Right lobe of liver (tissue), 6 donors: ENCODE measurements at regions not wholly inside any gene's neighbourhood (a gene's known extent, or its start where the extent isn't known, plus 50 kb on each side); places are given as distances from the start of the nearest gene placed in this dataset.

Experiments used
- ATAC-seq, 4 donors: fragments of 200-7000 bp; cut with Tn5 transposase; one replicate each; pipeline ENCODE4 v1.9.1; 2020; ENCODE audit warnings: mild to moderate bottlenecking in 4 of 4, moderate library complexity in 4 of 4
- DNase-seq, 3 donors: peaks; one replicate each; pipeline ENCODE4 v3.0.0-alpha.2; 2020
- H3K27ac ChIP-seq, 3 donors: fragments of 200-600 bp; one replicate each; pipeline ENCODE4 v1.8.0; 2022
- H3K27me3 ChIP-seq, 2 donors: fragments of 200-600 bp; one replicate each; pipeline ENCODE4 v1.8.0; 2022
- H3K36me3 ChIP-seq, 4 donors: fragments of 200-600 bp; sonication (generic) in 1 of 4; one replicate each; pipeline versions ENCODE4 v1.5.1 to v1.8.0; 2017 to 2022; ENCODE audit warnings: control low read depth in 1 of 4
- H3K4me1 ChIP-seq, 4 donors: fragments of 200-600 bp; sonication (generic) in 1 of 4; one replicate each; pipeline versions ENCODE4 v1.5.1 to v1.8.0; 2017 to 2022; ENCODE audit warnings: control low read depth in 1 of 4
- H3K4me3 ChIP-seq, 3 donors: fragments of 200-600 bp; one replicate each; pipeline ENCODE4 v1.8.0; 2022
- H3K9me3 ChIP-seq, 4 donors: fragments of 200-600 bp; sonication (generic) in 1 of 4; one replicate each; pipeline versions ENCODE4 v1.5.1 to v1.8.0; 2017 to 2022; ENCODE audit warnings: control low read depth in 1 of 4
- POLR2A ChIP-seq: fragments of 450-650 bp; IDR thresholded peaks from one replicate; pipeline ENCODE4 v1.6.1; 2017; ENCODE audit warnings: antibody characterized with exemption, mild to moderate bottlenecking
- WGBS: methylation state at CpG from one replicate; pipeline ENCODE4 v1.1.6; 2018; ENCODE audit warnings: low coverage, low lambda C conversion rate; ENCODE audit not compliant: insufficient coverage; ENCODE audit errors: missing lambda C conversion rate; 5-methylcytosine and 5-hydroxymethylcytosine counted together
- intact Hi-C, 2 donors: fragments of 100-400 bp; cut with DNase I; formaldehyde crosslinking; loops; one replicate each; pipeline versions ENCODE4 v1.11.2 to v1.14.1; 2022
- TF ChIP-seq, protein P1 (sequence below), 4 donors: fragments of 200-600 bp in 3 of 4; fragments of 450-650 bp in 1 of 4; IDR thresholded peaks; one replicate each; pipeline versions ENCODE4 v1.5.1 to v1.8.0; 2016 to 2022; ENCODE audit warnings: antibody characterized with exemption in 4 of 4, mild to moderate bottlenecking in 2 of 4
- donor health status: DM: no; HTN: yes; CAD: no.
- donor health status: DM: no; HTN: no; CAD: no.
- donor health status: DM: no; HTN: no; CAD: no.
- donor health status: DM: no; HTN: yes; CAD: no.
- donor health status: DM: no; HTN: yes; CAD: no.

DNA sequence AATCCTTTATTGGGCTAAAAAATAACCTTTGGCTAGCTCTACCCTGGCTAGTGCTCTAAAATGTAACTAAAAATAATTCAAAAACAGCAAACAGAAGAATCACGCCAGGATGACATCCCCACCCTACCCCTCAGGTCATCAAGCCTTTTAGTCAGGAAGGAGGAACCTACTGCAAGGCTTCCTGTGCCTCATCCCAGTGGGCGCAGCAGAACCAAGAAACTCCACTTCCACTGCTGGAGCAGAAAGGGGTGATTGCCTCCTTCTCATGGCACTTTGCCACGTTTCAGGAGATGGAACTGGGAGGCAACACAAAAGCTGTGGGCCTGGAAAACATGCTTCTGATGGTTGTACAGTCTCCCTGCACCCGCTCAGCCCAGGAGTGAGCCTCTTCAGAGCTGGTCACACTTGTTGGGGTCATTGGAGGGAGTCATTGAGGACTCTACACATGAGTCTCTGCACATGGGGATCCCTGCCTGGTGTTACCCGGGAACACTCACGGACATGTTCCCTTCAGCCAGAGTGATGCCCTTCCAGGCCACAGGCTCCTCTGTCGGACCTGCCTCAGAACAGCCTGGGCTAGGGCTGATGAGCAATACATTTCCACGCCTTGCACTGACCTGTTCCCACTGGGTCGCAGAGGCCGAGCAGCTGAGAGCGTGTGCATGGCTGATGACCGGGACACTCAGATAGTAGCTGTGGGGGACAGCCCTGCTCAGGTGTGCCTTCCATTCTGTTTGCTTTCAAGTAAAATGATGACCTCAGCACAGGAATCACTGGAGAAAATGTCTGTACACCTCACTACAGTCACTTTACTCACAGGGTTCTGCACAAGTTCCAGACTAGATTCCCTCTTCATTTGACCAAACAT lies 355.3 kb downstream of the FGFR2 start:
- intact Hi-C loops, result no loop called here
- no peak overlapping the region for H3K27ac ChIP-seq
- no peak for TF ChIP-seq POLR2A
- TF ChIP-seq, protein P1, sequence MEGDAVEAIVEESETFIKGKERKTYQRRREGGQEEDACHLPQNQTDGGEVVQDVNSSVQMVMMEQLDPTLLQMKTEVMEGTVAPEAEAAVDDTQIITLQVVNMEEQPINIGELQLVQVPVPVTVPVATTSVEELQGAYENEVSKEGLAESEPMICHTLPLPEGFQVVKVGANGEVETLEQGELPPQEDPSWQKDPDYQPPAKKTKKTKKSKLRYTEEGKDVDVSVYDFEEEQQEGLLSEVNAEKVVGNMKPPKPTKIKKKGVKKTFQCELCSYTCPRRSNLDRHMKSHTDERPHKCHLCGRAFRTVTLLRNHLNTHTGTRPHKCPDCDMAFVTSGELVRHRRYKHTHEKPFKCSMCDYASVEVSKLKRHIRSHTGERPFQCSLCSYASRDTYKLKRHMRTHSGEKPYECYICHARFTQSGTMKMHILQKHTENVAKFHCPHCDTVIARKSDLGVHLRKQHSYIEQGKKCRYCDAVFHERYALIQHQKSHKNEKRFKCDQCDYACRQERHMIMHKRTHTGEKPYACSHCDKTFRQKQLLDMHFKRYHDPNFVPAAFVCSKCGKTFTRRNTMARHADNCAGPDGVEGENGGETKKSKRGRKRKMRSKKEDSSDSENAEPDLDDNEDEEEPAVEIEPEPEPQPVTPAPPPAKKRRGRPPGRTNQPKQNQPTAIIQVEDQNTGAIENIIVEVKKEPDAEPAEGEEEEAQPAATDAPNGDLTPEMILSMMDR (IDR thresholded peaks at IDR 0.05), result no peak
- 62% methylated on average over 3 of the region's 12 CpGs for WGBS
- no peaks in the 10 kb centered on the region for H3K36me3 ChIP-seq
- H3K9me3 ChIP-seq, result no peaks in the 10 kb centered on the region
- ATAC-seq, result no peak
- H3K4me1 ChIP-seq, result no peaks in the 10 kb centered on the region
- H3K4me3 ChIP-seq, result no peak overlapping the region
- no peak for DNase-seq
- no peaks in the 10 kb centered on the region for H3K27me3 ChIP-seq

DNA sequence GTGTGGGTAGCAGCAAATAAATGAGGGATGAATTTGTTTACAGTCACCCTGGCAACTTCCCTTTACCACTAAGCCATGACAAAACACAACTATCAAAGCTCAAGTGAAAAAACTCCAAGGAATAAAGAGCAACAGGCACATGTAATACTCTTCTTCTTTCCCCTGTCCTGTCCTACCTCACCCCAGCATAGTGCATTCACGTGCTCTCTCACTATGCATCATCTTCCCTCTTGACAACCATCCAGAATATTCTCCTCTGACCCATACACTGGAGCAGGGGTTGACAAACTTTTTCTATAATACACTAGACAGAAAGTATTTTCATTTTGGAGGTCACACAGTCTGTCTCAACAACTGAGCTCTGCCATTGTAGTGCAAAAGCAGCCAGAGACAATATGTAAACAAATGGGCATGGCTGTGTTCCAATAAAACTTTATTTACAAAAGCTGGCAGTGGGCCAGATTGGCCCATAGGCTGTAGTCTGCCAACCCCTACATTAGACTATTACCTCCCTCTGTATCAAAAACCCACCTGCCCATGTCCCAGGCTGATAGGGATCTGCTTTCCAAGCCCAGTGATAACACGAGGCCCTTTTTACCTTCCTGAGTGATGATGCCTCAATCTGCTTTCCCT lies 354.5 kb downstream of the FGFR2 start:
- TF ChIP-seq POLR2A, result no peak
- TF ChIP-seq, protein P1 (IDR thresholded peaks at IDR 0.05), result no peak

DNA sequence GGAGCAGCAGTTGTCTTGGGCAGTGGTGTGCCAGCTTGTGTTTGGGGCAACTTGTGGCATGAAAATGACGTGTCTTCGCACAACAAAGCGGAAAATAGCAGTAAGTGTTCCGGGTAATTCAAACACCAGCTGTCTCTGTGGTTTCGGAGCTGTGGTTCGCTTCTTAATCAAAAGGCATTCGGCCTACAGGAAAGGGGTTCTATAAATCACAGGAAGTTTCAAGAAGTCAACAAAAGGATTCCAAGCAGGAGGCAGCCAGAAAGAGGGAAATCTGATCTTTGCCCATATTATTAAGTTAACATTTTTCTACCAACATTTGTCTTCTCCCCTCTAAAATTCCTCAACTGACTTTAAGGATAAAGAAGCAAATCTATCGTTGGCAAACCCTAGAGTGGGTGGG lies 353.4 kb downstream of the FGFR2 start:
- Histone ChIP-seq H3K36me3 (no peaks in the 10 kb centered on the region), H3K4me1 (no peaks in the 10 kb centered on the region), H3K27ac (no peak overlapping the region), H3K27me3 (no peaks in the 10 kb centered on the region), H3K4me3 (no peak overlapping the region), H3K9me3 (no peaks in the 10 kb centered on the region)
- no peak for TF ChIP-seq POLR2A
- TF ChIP-seq, protein P1 (IDR thresholded peaks at IDR 0.05), result no peak
- DNase-seq (no peak), ATAC-seq (no peak)
- intact Hi-C loops, result no loop called here
- WGBS, result 63% methylated on average over 8 of the region's 8 CpGs

More for the DNA sequence above, 354.5 kb downstream of the FGFR2 start:
- H3K27me3 ChIP-seq, result no peaks in the 10 kb centered on the region
- WGBS, result 56% methylated on average over 1 of the region's 2 CpGs
- no peaks in the 10 kb centered on the region for H3K4me1 ChIP-seq
- DNase-seq (no peak), ATAC-seq (no peak)
- H3K4me3 ChIP-seq, result no peak overlapping the region
- intact Hi-C loops, result no loop called here
- no peaks in the 10 kb centered on the region for H3K9me3 ChIP-seq
- no peak overlapping the region for H3K27ac ChIP-seq
- no peaks in the 10 kb centered on the region for H3K36me3 ChIP-seq

DNA sequence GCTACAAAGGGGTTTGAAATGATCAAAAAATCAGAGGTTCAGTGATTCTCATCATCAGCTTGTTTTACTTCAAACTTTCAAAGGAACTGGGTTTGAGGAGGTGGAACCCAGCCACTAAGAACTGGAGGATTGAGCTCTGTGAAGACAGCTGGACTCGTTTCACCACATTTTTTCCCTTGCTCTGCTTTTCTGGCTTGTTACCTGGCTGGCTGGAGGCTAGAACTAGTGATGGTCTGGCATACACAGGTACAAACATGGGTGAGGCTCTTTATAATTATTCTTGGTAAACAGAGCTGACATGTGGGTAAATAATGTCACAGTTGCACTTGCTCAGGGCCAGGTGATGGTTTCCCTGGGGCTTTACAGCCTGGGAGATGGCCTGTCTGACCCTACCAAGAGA lies 352.5 kb downstream of the FGFR2 start:
- Histone ChIP-seq H3K27ac (no peak overlapping the region), H3K9me3 (no peaks in the 10 kb centered on the region), H3K4me3 (no peak overlapping the region), H3K36me3 (no peaks in the 10 kb centered on the region), H3K27me3 (no peaks in the 10 kb centered on the region), H3K4me1 (no peaks in the 10 kb centered on the region)
- WGBS, result 46% methylated on average over 1 of the region's 1 CpG
- intact Hi-C loops, result no loop called here
- ATAC-seq, result no peak
- no peak for TF ChIP-seq POLR2A
- TF ChIP-seq, protein P1 (IDR thresholded peaks at IDR 0.05), result no peak
- no peak for DNase-seq
